Neutrophil (primary cell): ENCODE measurements at regions not wholly inside any gene's neighbourhood (a gene's known extent, or its start where the extent isn't known, plus 50 kb on each side); places are given as distances from the start of the nearest gene placed in this dataset.

Experiments
- H3K27ac ChIP-seq: fragments of 200-600 bp; sonication (generic); 2 replicates; pipeline ENCODE4 v1.5.1; 2016; ENCODE audit warnings: mild to moderate bottlenecking, moderate library complexity
- H3K27me3 ChIP-seq: fragments of 200-600 bp; sonication (generic); 2 replicates; pipeline ENCODE4 v1.6.0; 2016; ENCODE audit warnings: mild to moderate bottlenecking
- H3K36me3 ChIP-seq: fragments of 200-600 bp; sonication (generic); 2 replicates; pipeline ENCODE4 v1.5.1; 2017
- H3K4me1 ChIP-seq, 2 experiments: fragments of 200-600 bp in 1 of 2; sonication (generic) in 1 of 2; 1 replicate in 1 of 2; 2 replicates in 1 of 2; pipeline versions ENCODE4 v1.5.1 to v1.6.1; 2013 to 2016; ENCODE audit warnings: low read depth in 1 of 2, low read length in 1 of 2, mild to moderate bottlenecking in 1 of 2, moderate library complexity in 1 of 2; ENCODE audit not compliant: control insufficient read depth in 1 of 2, insufficient read depth in 1 of 2
- H3K4me3 ChIP-seq, 2 experiments: fragments of 200-600 bp in 1 of 2; sonication (generic) in 1 of 2; 1 replicate in 1 of 2; 2 replicates in 1 of 2; pipeline ENCODE4 v1.5.1; 2013 to 2016; ENCODE audit warnings: low read depth in 1 of 2, low read length in 1 of 2, mild to moderate bottlenecking in 1 of 2, moderate library complexity in 1 of 2
- H3K9me3 ChIP-seq: fragments of 200-600 bp; sonication (generic); 2 replicates; pipeline ENCODE4 v1.5.1; 2016
- CTCF ChIP-seq: fragments of 200-600 bp; sonication (generic); IDR thresholded peaks from 2 replicates; pipeline ENCODE4 v1.5.1; 2016; ENCODE audit warnings: antibody characterized with exemption

- H3K27me3 ChIP-seq = no peaks in the 10 kb centered on the region
- H3K27ac ChIP-seq = no peak overlapping the region
- H3K4me1 ChIP-seq = no peaks in the 10 kb centered on the region
- H3K4me3 ChIP-seq = no peak overlapping the region
- H3K36me3 ChIP-seq = no peaks in the 10 kb centered on the region
- TF ChIP-seq CTCF = no peak
- no peaks in the 10 kb centered on the region for H3K9me3 ChIP-seq
Observed at GRCh38 chr22:49561338-49561737, 266.3 kb downstream of the BRD1 start.

- Histone ChIP-seq H3K4me1 (no peaks in the 10 kb centered on the region), H3K4me3 (no peak overlapping the region), H3K27me3 (no peaks in the 10 kb centered on the region), H3K9me3 (no peaks in the 10 kb centered on the region), H3K27ac (no peak overlapping the region), H3K36me3 (no peaks in the 10 kb centered on the region)
- TF ChIP-seq CTCF = no peak
Observed at GRCh38 chr22:49555526-49555925, 272.1 kb downstream of the BRD1 start.

- no peaks in the 10 kb centered on the region for H3K9me3 ChIP-seq
- H3K4me1 ChIP-seq = no peaks in the 10 kb centered on the region
- H3K4me3 ChIP-seq = no peak overlapping the region
- H3K36me3 ChIP-seq = no peaks in the 10 kb centered on the region
- no peak overlapping the region for H3K27ac ChIP-seq
- no peaks in the 10 kb centered on the region for H3K27me3 ChIP-seq
- TF ChIP-seq CTCF = no peak
Observed at GRCh38 chr22:49554741-49555140, 272.9 kb downstream of the BRD1 start.

- Histone ChIP-seq H3K9me3 (no peaks in the 10 kb centered on the region), H3K4me1 (no peaks in the 10 kb centered on the region)
- no peak for TF ChIP-seq CTCF
Observed at GRCh38 chr22:49554296-49554625, 273.4 kb downstream of the BRD1 start.

GRCh38 chr22:49553518-49554295, 274.0 kb downstream of the BRD1 start:
- Histone ChIP-seq H3K36me3 (no peaks in the 10 kb centered on the region), H3K4me3 (no peak overlapping the region), H3K4me1 (no peaks in the 10 kb centered on the region), H3K9me3 (no peaks in the 10 kb centered on the region), H3K27ac (no peak overlapping the region), H3K27me3 (no peaks in the 10 kb centered on the region)
- no peak for TF ChIP-seq CTCF

More at GRCh38 chr22:49554296-49554625, 273.4 kb downstream of the BRD1 start:
- Histone ChIP-seq H3K27me3 (no peaks in the 10 kb centered on the region), H3K4me3 (no peak overlapping the region), H3K27ac (no peak overlapping the region), H3K36me3 (no peaks in the 10 kb centered on the region)
